ENCODE measurements at regions not wholly inside any gene's neighbourhood (a gene's known extent, or its start where the extent isn't known, plus 50 kb on each side); places are given as distances from the start of the nearest gene placed in this dataset.

DNA sequence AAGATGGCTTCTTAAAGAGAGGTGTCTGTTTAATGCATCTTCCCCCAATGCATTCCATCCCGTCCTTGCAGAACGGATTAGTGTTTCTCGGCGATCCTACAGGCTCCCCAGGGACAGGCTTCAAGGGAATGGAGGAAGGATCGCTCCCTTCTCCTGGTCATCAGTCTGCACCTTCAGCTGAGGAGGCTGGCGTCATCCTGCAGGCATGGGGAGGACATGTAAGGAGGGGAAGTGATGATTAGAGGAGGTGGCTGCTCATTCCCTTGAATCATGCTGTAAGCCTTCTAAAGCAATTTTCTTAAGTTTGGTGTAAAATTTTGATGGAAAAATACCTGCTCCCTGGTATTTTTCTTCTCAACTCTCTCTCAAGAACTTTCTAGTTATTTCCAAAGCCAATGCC lies 603.6 kb downstream of the NPHP4 start:
- Histone ChIP-seq H3K9me3 (replicated peaks; ENCODE audit: control insufficient read depth, insufficient read depth, low read length) (no peaks in the 10 kb centered on the region), H3K9ac (ENCODE audit: control insufficient read depth, insufficient read depth, low read length) (no peak overlapping the region), H3K27me3 (replicated peaks in 1 of 2; ENCODE audit: control insufficient read depth in 2 of 2, insufficient read depth in 2 of 2, low read length in 1 of 2) (no peaks in the 10 kb centered on the region), H2AFZ (ENCODE audit: control insufficient read depth, low read depth, low read length) (no peak overlapping the region), H3K4me2 (ENCODE audit: control insufficient read depth, insufficient read depth) (no peak overlapping the region), H3K4me3 (no peak overlapping the region), H3K27ac (ENCODE audit: control insufficient read depth, insufficient read depth) (no peak overlapping the region), H3K79me2 (ENCODE audit: control insufficient read depth, insufficient read depth, low read length) (no peaks in the 10 kb centered on the region), H3K36me3 (ENCODE audit: control insufficient read depth in 2 of 2, insufficient read depth in 2 of 2, low read length in 1 of 2) (no peaks in the 10 kb centered on the region), H4K20me1 (ENCODE audit: control insufficient read depth, insufficient read depth) (no peaks in the 10 kb centered on the region), H3K4me1 (ENCODE audit: control insufficient read depth, insufficient read depth, low read length) (no peaks in the 10 kb centered on the region)
- ATAC-seq (no peak), FAIRE-seq (no peak), DNase-seq (ENCODE audit: low read depth, low spot score) (no peak)
- ChIA-PET POLR2A (no interaction called here), SMC1A (ENCODE audit: uncharacterized antibody, unreplicated experiment) (no interaction called here), CTCF (no interaction called here), RAD21 (ENCODE audit: unreplicated experiment) (no interaction called here)
- TF ChIP-seq EZH2 (IDR thresholded peaks at IDR 0.05; ENCODE audit: borderline replicate concordance, control insufficient read depth, low read depth, low read length) = no peak
- no peak for TF ChIP-seq YY1 (IDR thresholded peaks at IDR 0.05; ENCODE audit: low read depth, low read length)
- no peak for TF ChIP-seq PAX8 (IDR thresholded peaks at IDR 0.05)
- TF ChIP-seq, protein P1, sequence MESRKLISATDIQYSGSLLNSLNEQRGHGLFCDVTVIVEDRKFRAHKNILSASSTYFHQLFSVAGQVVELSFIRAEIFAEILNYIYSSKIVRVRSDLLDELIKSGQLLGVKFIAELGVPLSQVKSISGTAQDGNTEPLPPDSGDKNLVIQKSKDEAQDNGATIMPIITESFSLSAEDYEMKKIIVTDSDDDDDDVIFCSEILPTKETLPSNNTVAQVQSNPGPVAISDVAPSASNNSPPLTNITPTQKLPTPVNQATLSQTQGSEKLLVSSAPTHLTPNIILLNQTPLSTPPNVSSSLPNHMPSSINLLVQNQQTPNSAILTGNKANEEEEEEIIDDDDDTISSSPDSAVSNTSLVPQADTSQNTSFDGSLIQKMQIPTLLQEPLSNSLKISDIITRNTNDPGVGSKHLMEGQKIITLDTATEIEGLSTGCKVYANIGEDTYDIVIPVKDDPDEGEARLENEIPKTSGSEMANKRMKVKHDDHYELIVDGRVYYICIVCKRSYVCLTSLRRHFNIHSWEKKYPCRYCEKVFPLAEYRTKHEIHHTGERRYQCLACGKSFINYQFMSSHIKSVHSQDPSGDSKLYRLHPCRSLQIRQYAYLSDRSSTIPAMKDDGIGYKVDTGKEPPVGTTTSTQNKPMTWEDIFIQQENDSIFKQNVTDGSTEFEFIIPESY (IDR thresholded peaks at IDR 0.05) = no peak
- TF ChIP-seq, protein P2, sequence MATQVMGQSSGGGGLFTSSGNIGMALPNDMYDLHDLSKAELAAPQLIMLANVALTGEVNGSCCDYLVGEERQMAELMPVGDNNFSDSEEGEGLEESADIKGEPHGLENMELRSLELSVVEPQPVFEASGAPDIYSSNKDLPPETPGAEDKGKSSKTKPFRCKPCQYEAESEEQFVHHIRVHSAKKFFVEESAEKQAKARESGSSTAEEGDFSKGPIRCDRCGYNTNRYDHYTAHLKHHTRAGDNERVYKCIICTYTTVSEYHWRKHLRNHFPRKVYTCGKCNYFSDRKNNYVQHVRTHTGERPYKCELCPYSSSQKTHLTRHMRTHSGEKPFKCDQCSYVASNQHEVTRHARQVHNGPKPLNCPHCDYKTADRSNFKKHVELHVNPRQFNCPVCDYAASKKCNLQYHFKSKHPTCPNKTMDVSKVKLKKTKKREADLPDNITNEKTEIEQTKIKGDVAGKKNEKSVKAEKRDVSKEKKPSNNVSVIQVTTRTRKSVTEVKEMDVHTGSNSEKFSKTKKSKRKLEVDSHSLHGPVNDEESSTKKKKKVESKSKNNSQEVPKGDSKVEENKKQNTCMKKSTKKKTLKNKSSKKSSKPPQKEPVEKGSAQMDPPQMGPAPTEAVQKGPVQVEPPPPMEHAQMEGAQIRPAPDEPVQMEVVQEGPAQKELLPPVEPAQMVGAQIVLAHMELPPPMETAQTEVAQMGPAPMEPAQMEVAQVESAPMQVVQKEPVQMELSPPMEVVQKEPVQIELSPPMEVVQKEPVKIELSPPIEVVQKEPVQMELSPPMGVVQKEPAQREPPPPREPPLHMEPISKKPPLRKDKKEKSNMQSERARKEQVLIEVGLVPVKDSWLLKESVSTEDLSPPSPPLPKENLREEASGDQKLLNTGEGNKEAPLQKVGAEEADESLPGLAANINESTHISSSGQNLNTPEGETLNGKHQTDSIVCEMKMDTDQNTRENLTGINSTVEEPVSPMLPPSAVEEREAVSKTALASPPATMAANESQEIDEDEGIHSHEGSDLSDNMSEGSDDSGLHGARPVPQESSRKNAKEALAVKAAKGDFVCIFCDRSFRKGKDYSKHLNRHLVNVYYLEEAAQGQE (IDR thresholded peaks at IDR 0.05; ENCODE audit: low read depth, low read length) = no peak
- no peak for TF ChIP-seq MEF2B (IDR thresholded peaks at IDR 0.05; ENCODE audit: partially characterized antibody, poor library complexity, severe bottlenecking)
- no peak for TF ChIP-seq HDAC6 (IDR thresholded peaks at IDR 0.05; ENCODE audit: unreplicated experiment)
- TF ChIP-seq PML (IDR thresholded peaks at IDR 0.05; ENCODE audit: low read length) = no peak
- no peak for TF ChIP-seq IKZF2 (IDR thresholded peaks at IDR 0.05)
- TF ChIP-seq RUNX3 (IDR thresholded peaks at IDR 0.05; ENCODE audit: low read length) = no peak
- no TSS peak for BruUV-seq (replicated peaks)
- intact Hi-C loops (cut with micrococcal nuclease; ENCODE audit: unreplicated experiment) = no loop called here
- in situ Hi-C loops (cut with MboI) = no loop called here
- 8% methylated on average over 6 of the region's 6 CpGs for WGBS (ENCODE audit: insufficient coverage, insufficient replicate concordance, low lambda C conversion rate, missing lambda C conversion rate)
